Endothelial cell of umbilical vein (primary cell): ENCODE measurements at regions not wholly inside any gene's neighbourhood (a gene's known extent, or its start where the extent isn't known, plus 50 kb on each side); places are given as distances from the start of the nearest gene placed in this dataset.
"Not testable (repeated sequence)": the region's sequence is repeated elsewhere in the genome, so short reads cannot be mapped to it uniquely, and the experiment has no call there.

Experiments used
- BruUV-seq: library from RNA; stranded (reverse); fragments of 400-500 nt; replicated peaks from 2 replicates; lab custom pipeline; 2021; lab: Mats Ljungman, UMichigan
- CTCF ChIA-PET: fragments of 300-600, 350-600 bp; sonication (Branson Sonifier 250); formaldehyde crosslinking; loops from one replicate; lab custom pipeline; 2021; ENCODE audit warnings: antibody characterized with exemption, inconsistent platforms; lab: Charles Lee
- POLR2A ChIA-PET: fragments of 300-600, 350-600 bp; sonication (Branson Sonifier 250); formaldehyde crosslinking; loops from one replicate; lab custom pipeline; 2021; ENCODE audit warnings: antibody characterized with exemption, inconsistent platforms; lab: Charles Lee
- DNase-seq: peaks from one replicate; pipeline ENCODE4 v3.0.0-alpha.2; 2011; ENCODE audit warnings: low read depth, low spot score
- FAIRE-seq: peaks from 2 replicates; lab custom pipeline; 2011; peaks lifted over from hg19 to GRCh38; lab: Jason Lieb, UNC
- H2AFZ ChIP-seq: 2 replicates; pipeline ENCODE4 v1.6.0; 2012; ENCODE audit warnings: low read depth, low read length, control low read depth, inconsistent platforms
- H3K27ac ChIP-seq: 2 replicates; pipeline ENCODE4 v1.5.1; 2011; ENCODE audit warnings: low read depth, mild to moderate bottlenecking, control low read depth, low read length, moderate library complexity; ENCODE audit not compliant: insufficient read depth
- H3K27me3 ChIP-seq, 2 experiments: 2 replicates each; pipeline versions ENCODE4 v1.6.0 to v1.6.1; 2011; ENCODE audit warnings: low read length in 2 of 2, mixed read lengths in 1 of 2; ENCODE audit not compliant: control insufficient read depth in 2 of 2, insufficient read depth in 2 of 2
- H3K36me3 ChIP-seq, 2 experiments: 2 replicates in 1 of 2; 3 replicates in 1 of 2; pipeline ENCODE4 v1.5.1; 2011; ENCODE audit warnings: low read length in 2 of 2, mild to moderate bottlenecking in 1 of 2, moderate library complexity in 1 of 2; ENCODE audit not compliant: control insufficient read depth in 2 of 2, insufficient read depth in 2 of 2; ENCODE audit errors: extremely low read depth in 1 of 2
- H3K4me1 ChIP-seq: 3 replicates; pipeline ENCODE4 v1.5.1; 2011; ENCODE audit warnings: mild to moderate bottlenecking, low read length; ENCODE audit not compliant: control insufficient read depth, insufficient read depth; ENCODE audit errors: extremely low read depth
- H3K4me2 ChIP-seq: 2 replicates; pipeline ENCODE4 v1.6.1; 2011; ENCODE audit warnings: low read length, control low read depth, mixed read lengths; ENCODE audit not compliant: insufficient read depth
- H3K4me3 ChIP-seq, 3 experiments: fragments of 200-600 bp in 1 of 3; sonication (generic), shearing (Covaris generic) in 1 of 3; replicated peaks in 1 of 3; 2 replicates each; pipeline ENCODE4 v1.5.1; 2011 to 2016; ENCODE audit warnings: control low read depth in 3 of 3, low read length in 3 of 3, mild to moderate bottlenecking in 2 of 3, inconsistent platforms in 1 of 3, low read depth in 1 of 3, moderate library complexity in 1 of 3; ENCODE audit not compliant: insufficient read depth in 1 of 3
- H3K79me2 ChIP-seq: 2 replicates; pipeline ENCODE4 v1.6.0; 2012; ENCODE audit warnings: low read length, inconsistent platforms; ENCODE audit not compliant: control insufficient read depth, insufficient read depth
- H3K9ac ChIP-seq: replicated peaks from 2 replicates; pipeline ENCODE3; 2011; ENCODE audit warnings: low read length, control low read depth; ENCODE audit not compliant: insufficient read depth; ENCODE audit errors: extremely low read depth
- H3K9me1 ChIP-seq: replicated peaks from 3 replicates; pipeline ENCODE4 v1.6.0; 2011; ENCODE audit warnings: mild to moderate bottlenecking, low read length; ENCODE audit not compliant: control insufficient read depth, insufficient read depth; ENCODE audit errors: extremely low read depth
- H3K9me3 ChIP-seq: replicated peaks from 2 replicates; pipeline ENCODE4 v1.5.1; 2012; ENCODE audit warnings: low read length, inconsistent platforms; ENCODE audit not compliant: control insufficient read depth, insufficient read depth
- H4K20me1 ChIP-seq: replicated peaks from 2 replicates; pipeline ENCODE3; 2011; ENCODE audit warnings: mild to moderate bottlenecking, low read length; ENCODE audit not compliant: control insufficient read depth, insufficient read depth; ENCODE audit errors: extremely low read depth
- dilution Hi-C: fragments of 300-500 bp; cut with MboI; formaldehyde crosslinking; loops from one replicate; pipeline ENCODE4 v1.15.0; 2019; ENCODE audit warnings: low sequenced_read_pairs; ENCODE audit not compliant: extremely low pct_ligation_motif_present
- intact Hi-C: fragments of 100-400 bp; cut with micrococcal nuclease; formaldehyde crosslinking; loops from one replicate; pipeline ENCODE4 v1.10.0; 2022

DNA sequence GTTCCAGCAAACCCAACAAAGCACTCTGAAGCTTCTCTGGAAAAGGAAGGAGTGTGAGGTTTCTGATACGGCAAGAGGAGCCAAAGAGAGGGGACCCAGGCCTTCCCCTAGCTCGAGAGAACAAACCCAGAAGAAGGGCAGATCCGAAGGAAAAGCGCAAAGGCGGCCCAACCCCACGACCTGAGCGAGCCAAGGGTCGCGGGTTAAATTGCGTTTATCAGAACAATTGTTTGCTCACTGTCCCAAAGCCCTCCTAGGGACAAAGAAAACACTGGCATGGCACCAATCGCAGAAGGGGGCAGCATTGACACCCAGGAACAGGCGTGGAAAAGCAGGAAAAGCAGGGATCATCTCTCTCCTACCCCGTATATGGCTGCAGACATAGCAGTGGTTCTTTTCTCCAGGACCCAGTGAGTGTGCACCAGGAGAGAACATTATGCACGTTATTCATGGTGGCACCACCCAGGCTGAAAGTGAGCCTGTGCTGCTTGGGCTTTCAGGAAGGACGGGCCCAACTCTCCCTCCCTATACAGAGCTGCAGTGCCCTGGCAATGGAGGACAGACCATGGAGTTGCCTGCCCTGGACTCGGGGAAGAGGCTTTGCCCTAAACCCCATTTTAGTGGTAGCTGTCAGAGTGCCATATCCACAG lies 167.0 kb downstream of the FAM72C start:
- POLR2A ChIA-PET, FAIRE-seq: not testable (repeated sequence)

DNA sequence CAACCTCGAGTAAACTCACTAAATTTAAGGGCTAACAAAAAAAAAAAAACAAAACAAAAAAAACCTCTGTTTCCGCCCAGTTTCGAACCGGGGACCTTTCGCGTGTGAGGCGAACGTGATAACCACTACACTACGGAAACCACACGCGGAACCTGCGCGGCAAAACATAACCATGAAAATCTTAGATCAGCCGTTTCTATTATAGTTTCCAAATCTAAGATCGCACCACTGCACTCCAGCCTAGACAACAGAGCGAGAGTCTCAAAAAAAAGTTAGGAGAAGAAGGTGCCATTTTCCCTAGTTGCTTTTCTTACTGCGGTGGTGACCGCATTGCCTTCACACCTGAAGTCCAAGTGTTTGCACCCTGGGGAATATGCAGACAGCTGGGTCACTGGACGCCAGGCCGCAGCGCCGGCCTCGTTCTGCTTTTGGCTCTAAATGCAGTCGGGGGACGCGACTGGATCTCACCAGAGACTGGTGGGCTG lies 167.8 kb downstream of the FAM72C start:
- dilution Hi-C loops, H3K9me3 ChIP-seq, H4K20me1 ChIP-seq, CTCF ChIA-PET, H3K27ac ChIP-seq, intact Hi-C loops, H3K9me1 ChIP-seq, H3K9ac ChIP-seq, FAIRE-seq, H3K36me3 ChIP-seq, BruUV-seq, H3K4me1 ChIP-seq, H3K27me3 ChIP-seq, POLR2A ChIA-PET, H3K79me2 ChIP-seq: not testable (repeated sequence)
- Histone ChIP-seq H3K4me3 (peak overlapping the region in 2 of 3 experiments; percentile 50 to 51), H2AFZ (peak overlapping the region; percentile 57), H3K4me2 (peak overlapping the region; percentile 76)
- peak; percentile 64 for DNase-seq

More for the DNA sequence above, 167.0 kb downstream of the FAM72C start:
- H3K4me2 ChIP-seq, CTCF ChIA-PET, H3K9me1 ChIP-seq, BruUV-seq, dilution Hi-C loops, H3K4me3 ChIP-seq, DNase-seq, H3K4me1 ChIP-seq, H3K27ac ChIP-seq, H3K36me3 ChIP-seq, H2AFZ ChIP-seq, H3K9ac ChIP-seq, intact Hi-C loops, H3K9me3 ChIP-seq, H3K79me2 ChIP-seq, H4K20me1 ChIP-seq, H3K27me3 ChIP-seq: not testable (repeated sequence)

DNA sequence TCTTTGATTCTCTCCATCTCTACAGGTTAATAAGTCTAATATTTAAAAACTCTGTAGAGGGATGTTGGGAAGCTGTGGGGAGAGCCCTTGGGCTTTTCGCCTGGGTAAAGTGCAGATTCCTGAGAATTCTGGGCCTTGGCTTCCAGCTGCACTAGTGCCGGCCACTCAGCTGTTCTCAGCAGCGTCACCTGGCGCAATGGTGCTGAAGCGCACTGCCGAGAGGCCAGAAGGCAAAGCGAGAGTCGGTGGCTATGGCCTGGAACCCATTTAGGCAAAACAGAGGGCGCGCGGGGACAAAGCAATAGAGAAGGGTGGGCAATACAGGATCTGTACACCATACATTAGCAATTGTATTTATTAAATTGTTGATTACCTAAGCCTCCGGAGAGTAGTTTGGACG lies 168.7 kb downstream of the FAM72C start:
- BruUV-seq, H3K4me1 ChIP-seq, H3K36me3 ChIP-seq, H2AFZ ChIP-seq, CTCF ChIA-PET, DNase-seq, intact Hi-C loops, H4K20me1 ChIP-seq, dilution Hi-C loops, H3K4me3 ChIP-seq, H3K27me3 ChIP-seq, H3K79me2 ChIP-seq, H3K9me3 ChIP-seq, POLR2A ChIA-PET, H3K27ac ChIP-seq, H3K9ac ChIP-seq, H3K4me2 ChIP-seq, H3K9me1 ChIP-seq: not testable (repeated sequence)
- peak; percentile 95 for FAIRE-seq

DNA sequence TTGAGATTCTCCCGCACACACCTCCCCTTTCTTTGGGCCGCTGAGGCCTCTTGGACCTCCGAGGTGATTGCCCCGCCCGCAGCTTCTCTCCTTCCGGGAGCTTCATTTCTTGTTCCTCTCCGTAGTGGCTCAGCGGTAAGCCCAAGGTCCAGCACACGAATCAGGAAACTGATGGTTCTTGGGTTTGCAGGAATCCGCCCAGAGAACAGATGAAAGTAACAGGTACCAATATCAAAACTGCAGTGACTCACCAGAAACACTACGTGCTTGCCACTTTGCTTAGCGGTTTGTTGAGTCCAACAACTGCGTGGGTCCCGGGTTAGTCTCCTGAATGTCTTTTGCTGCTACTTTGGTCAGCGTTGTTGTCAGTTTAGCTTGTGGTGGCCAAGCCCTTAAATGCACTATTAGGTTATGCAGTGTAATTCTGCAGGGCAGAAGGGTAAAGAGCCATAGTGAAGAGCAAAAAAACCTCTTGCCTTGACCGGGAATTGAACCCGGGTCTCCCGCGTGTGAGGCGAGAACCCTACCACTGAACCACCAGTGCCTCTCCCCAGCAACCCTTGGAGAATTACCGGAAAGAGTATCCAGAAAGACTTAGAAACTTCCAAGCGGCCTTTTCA lies 172.1 kb downstream of the FAM72C start:
- H3K9ac ChIP-seq, H3K4me1 ChIP-seq, H2AFZ ChIP-seq, H3K9me1 ChIP-seq, FAIRE-seq, dilution Hi-C loops, H3K4me3 ChIP-seq, H3K36me3 ChIP-seq, CTCF ChIA-PET, BruUV-seq, H3K79me2 ChIP-seq, intact Hi-C loops, H3K27ac ChIP-seq, H3K9me3 ChIP-seq, H4K20me1 ChIP-seq, POLR2A ChIA-PET, DNase-seq, H3K27me3 ChIP-seq, H3K4me2 ChIP-seq: not testable (repeated sequence)
